ENCODE measurements at regions not wholly inside any gene's neighbourhood (a gene's known extent, or its start where the extent isn't known, plus 50 kb on each side); places are given as distances from the start of the nearest gene placed in this dataset.

DNA sequence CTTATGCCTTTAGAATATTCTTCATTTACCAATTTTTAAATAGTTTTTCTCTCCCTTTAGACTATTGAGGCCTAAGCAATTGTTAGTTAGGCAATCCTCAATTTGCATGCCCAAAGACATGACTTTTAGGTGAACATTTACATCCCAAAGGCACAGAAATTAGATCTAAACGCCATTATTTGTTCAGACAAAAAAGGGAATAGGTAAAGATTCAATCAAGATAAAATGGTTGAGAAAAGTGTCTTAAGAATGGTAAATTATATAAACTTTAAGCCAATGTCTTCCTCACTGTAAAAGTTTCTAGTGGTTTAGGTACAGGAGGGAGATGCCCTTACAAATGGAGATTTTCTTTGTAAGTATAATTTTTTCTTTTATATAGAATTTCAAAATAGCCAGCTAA is 50.2 kb upstream of the MME start:
- no peak overlapping the region for H3K4me3 ChIP-seq (ENCODE audit: low read length)
- TF ChIP-seq, protein P1, sequence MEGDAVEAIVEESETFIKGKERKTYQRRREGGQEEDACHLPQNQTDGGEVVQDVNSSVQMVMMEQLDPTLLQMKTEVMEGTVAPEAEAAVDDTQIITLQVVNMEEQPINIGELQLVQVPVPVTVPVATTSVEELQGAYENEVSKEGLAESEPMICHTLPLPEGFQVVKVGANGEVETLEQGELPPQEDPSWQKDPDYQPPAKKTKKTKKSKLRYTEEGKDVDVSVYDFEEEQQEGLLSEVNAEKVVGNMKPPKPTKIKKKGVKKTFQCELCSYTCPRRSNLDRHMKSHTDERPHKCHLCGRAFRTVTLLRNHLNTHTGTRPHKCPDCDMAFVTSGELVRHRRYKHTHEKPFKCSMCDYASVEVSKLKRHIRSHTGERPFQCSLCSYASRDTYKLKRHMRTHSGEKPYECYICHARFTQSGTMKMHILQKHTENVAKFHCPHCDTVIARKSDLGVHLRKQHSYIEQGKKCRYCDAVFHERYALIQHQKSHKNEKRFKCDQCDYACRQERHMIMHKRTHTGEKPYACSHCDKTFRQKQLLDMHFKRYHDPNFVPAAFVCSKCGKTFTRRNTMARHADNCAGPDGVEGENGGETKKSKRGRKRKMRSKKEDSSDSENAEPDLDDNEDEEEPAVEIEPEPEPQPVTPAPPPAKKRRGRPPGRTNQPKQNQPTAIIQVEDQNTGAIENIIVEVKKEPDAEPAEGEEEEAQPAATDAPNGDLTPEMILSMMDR (conservative IDR thresholded peaks at IDR 0.05; ENCODE audit: low read depth, low read length) = no peak
- DNase-seq (ENCODE audit: low read depth) = no peak

DNA sequence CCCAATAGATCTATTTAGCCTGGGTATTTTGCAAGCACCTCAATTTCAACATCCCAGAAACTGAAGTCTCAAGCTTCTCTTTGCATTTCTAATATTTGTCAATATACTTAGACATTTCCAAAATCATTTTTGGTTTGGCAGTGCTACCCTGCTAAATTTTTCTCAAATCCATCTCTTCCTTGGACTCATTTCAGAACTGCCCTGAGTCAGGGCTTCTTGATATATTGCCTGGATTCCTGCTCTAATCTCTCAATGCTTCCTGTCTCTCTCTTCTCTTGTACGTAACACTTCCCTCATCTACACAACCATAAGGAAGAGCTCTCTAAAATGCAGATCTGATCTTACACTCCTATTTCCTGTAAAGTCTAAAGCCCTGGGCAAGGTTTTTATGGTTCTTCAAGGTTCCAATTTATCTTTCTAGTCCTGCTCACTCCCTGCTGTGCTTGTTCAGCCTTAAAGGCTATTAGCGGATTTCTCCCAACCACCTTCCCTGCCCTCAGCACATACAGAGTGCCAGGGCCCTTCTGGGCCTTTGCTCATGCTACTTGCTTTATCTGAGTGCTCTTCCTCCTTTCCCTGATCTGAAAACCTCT is 53.0 kb upstream of the MME start:
- no peak overlapping the region for H3K4me3 ChIP-seq (ENCODE audit: low read length)
- TF ChIP-seq, protein P1 (conservative IDR thresholded peaks at IDR 0.05; ENCODE audit: low read depth, low read length) = no peak
- no peak for DNase-seq (ENCODE audit: low read depth)

DNA sequence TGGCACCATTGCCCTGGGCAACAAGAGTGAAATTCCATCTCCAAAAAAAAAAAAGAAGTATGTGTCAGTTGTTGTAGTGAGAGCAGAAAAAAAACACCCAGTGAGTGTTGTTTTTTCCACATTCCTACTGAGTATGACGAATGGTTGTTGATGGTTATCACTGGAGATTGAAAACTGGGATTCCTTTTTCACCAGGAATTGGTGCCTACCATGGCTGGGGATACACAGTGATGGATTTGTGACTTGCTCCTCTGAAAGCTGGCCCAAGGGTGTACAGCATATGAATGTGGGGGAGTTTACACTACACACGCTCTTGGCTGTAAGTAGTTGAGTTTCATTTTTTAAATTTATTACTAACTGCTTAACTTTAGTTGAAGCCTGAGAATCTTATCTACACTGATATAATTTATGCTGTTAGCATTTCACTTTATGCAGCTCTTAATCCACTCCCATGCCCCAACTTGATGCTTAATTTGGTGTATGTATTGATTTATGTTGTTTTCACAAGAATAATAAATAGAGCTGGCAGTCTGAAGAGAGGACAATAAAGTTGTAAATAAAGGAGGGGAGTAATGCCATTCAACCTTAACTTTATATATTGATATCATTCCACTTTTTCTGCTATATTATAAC is 56.0 kb upstream of the MME start:
- DNase-seq (ENCODE audit: low read depth) = peak; percentile 28
- no peak overlapping the region for H3K4me3 ChIP-seq (ENCODE audit: low read length)
- TF ChIP-seq, protein P1 (conservative IDR thresholded peaks at IDR 0.05; ENCODE audit: low read depth, low read length) = no peak

DNA sequence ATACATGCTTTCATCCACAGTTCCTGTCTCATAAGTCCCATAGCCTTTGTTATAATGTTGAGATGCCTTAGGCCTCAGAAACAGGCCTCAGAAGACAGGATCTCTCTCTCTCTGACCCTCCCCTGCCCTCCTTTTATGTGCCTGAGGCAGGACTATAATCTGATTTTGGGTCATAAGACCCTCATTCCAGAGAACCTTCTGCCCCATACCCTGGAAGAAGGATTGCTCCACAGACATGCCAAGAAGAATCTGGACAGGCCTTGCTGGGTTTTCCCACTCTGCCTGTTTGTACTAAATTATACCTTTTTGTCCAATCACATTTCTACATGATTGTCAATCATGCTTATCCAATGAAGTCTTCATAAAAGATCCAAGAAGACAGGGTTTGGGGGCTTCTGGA is 57.2 kb upstream of the MME start:
- DNase-seq (ENCODE audit: low read depth) = no peak
- TF ChIP-seq, protein P1 (conservative IDR thresholded peaks at IDR 0.05; ENCODE audit: low read depth, low read length) = no peak
- no peak overlapping the region for H3K4me3 ChIP-seq (ENCODE audit: low read length)

DNA sequence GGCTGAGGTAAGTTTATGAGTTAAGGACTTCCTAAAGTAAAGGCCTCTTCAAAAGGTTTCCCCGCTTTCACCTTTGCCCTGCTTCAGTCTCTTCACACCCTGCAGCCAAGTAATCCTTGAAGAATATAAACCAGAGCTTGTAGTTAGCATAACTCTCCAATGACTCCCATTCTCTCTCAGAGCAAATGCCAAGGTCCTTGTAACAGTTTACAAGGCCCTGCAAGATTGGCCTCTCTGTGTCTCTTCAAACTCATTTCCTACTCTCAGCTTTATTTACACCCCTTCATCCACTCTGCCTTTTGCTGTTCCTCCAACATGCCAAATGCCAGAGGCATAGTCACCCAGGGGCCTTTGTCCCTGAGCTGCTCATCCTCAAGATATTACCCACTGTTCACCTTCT is 60.5 kb upstream of the MME start:
- DNase-seq (ENCODE audit: low read depth) = no peak
- TF ChIP-seq, protein P1 (conservative IDR thresholded peaks at IDR 0.05; ENCODE audit: low read depth, low read length) = no peak
- H3K4me3 ChIP-seq (ENCODE audit: low read length) = no peak overlapping the region

DNA sequence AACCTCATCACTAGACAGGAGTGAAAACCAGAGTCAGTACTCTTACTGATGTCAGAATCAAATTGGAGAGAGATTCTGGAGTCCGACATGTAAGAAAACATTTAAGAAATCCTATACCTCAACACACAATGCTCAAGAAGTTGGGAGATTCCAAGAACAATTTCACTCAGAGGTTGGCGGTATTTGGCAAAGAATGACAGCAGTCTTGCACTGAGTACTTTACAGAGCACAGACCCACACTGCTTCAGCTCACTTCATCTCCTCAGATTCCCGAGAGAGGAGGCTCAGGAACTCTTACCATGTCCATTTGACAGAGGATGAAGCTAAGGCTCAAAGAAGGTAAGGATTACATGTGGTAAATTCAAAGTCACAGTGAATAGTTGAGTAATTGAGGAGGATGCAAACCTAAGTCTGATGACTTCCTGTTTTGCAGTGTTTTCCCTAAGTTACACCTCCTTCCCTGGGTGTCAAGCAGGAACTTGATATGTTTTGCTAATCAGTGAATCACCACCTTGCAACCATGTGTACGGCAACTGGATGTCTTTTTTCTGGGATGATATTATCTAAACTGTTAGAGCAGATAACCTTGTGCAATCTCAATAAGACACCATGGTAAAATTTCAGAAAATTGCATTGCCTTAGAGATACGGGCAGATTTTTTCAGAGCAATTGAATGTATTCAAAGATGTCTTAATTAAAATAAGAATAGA is 61.3 kb upstream of the MME start:
- DNase-seq (ENCODE audit: low read depth) = no peak
- no peak overlapping the region for H3K4me3 ChIP-seq (ENCODE audit: low read length)
- TF ChIP-seq, protein P1 (conservative IDR thresholded peaks at IDR 0.05; ENCODE audit: low read depth, low read length) = no peak
